Skin epidermis (tissue), 12 donors: ENCODE measurements at regions not wholly inside any gene's neighbourhood (a gene's known extent, or its start where the extent isn't known, plus 50 kb on each side); places are given as distances from the start of the nearest gene placed in this dataset.

Experiments
- H3K27ac ChIP-seq, 21 experiments: fragments of 200-600 bp; sonication (generic) in 11 of 21; one replicate each; pipeline ENCODE4 v1.5.0; 2020; ENCODE audit warnings: mild to moderate bottlenecking in 3 of 21, inconsistent platforms in 2 of 21, moderate library complexity in 2 of 21
- H3K4me3 ChIP-seq, 7 experiments: fragments of 200-600 bp; sonication (generic) in 2 of 7; one replicate each; pipeline ENCODE4 v1.5.0; 2020; ENCODE audit warnings: inconsistent platforms in 2 of 7, mild to moderate bottlenecking in 2 of 7, moderate library complexity in 1 of 7

- peak overlapping the region in 1 of 21 experiments; percentile 25 for H3K27ac ChIP-seq
- no peak overlapping the region for H3K4me3 ChIP-seq
Measured at GRCh38 chr12:14264778-14265177, 100.7 kb upstream of the ATF7IP start.

GRCh38 chr12:14268120-14268515 lies 97.4 kb upstream of the ATF7IP start:
- no peak overlapping the region for H3K4me3 ChIP-seq

GRCh38 chr12:14270392-14270791 lies 95.1 kb upstream of the ATF7IP start:
- no peak overlapping the region for H3K27ac ChIP-seq

More at GRCh38 chr12:14268120-14268515, 97.4 kb upstream of the ATF7IP start:
- H3K27ac ChIP-seq: no peak overlapping the region

GRCh38 chr12:14272956-14273912 lies 92.2 kb upstream of the ATF7IP start:
- H3K27ac ChIP-seq: peak overlapping the region in 20 of 21 experiments; percentile 35 to 89 (median 75)
- no peak overlapping the region for H3K4me3 ChIP-seq

More at GRCh38 chr12:14270392-14270791, 95.1 kb upstream of the ATF7IP start:
- no peak overlapping the region for H3K4me3 ChIP-seq

- no peak overlapping the region for H3K4me3 ChIP-seq
- H3K27ac ChIP-seq: peak overlapping the region in 19 of 21 experiments; percentile 20 to 89 (median 75)
Measured at GRCh38 chr12:14273913-14274311, 91.6 kb upstream of the ATF7IP start.

- Histone ChIP-seq H3K27ac (no peak overlapping the region), H3K4me3 (no peak overlapping the region)
Measured at GRCh38 chr12:14275111-14275510, 90.4 kb upstream of the ATF7IP start.

GRCh38 chr12:14275886-14276285 lies 89.6 kb upstream of the ATF7IP start:
- Histone ChIP-seq H3K27ac (no peak overlapping the region), H3K4me3 (no peak overlapping the region)

- H3K4me3 ChIP-seq: no peak overlapping the region
- no peak overlapping the region for H3K27ac ChIP-seq
Measured at GRCh38 chr12:14278294-14278953, 87.1 kb upstream of the ATF7IP start.

GRCh38 chr12:14279845-14280244 lies 85.6 kb upstream of the ATF7IP start:
- no peak overlapping the region for H3K4me3 ChIP-seq
- no peak overlapping the region for H3K27ac ChIP-seq

GRCh38 chr12:14280921-14281320 lies 84.6 kb upstream of the ATF7IP start:
- Histone ChIP-seq H3K27ac (no peak overlapping the region), H3K4me3 (no peak overlapping the region)

GRCh38 chr12:14281539-14281938 lies 83.9 kb upstream of the ATF7IP start:
- H3K4me3 ChIP-seq: no peak overlapping the region
- no peak overlapping the region for H3K27ac ChIP-seq

- Histone ChIP-seq H3K27ac (peak overlapping the region in 3 of 21 experiments; percentile 12 to 66 (median 64)), H3K4me3 (no peak overlapping the region)
Measured at GRCh38 chr12:14283489-14284144, 81.9 kb upstream of the ATF7IP start.

GRCh38 chr12:14284184-14284722 lies 81.2 kb upstream of the ATF7IP start:
- H3K4me3 ChIP-seq: no peak overlapping the region
- peak overlapping the region in 3 of 21 experiments; percentile 12 to 66 (median 64) for H3K27ac ChIP-seq

GRCh38 chr12:14289601-14290000 lies 75.9 kb upstream of the ATF7IP start:
- Histone ChIP-seq H3K4me3 (no peak overlapping the region), H3K27ac (no peak overlapping the region)

- Histone ChIP-seq H3K4me3 (no peak overlapping the region), H3K27ac (no peak overlapping the region)
Measured at GRCh38 chr12:14290951-14291350, 74.5 kb upstream of the ATF7IP start.

GRCh38 chr12:14303661-14304155 lies 61.8 kb upstream of the ATF7IP start:
- H3K27ac ChIP-seq: no peak overlapping the region

GRCh38 chr12:14307004-14307403 lies 58.5 kb upstream of the ATF7IP start:
- H3K4me3 ChIP-seq: no peak overlapping the region
- peak overlapping the region in 2 of 21 experiments; percentile 29 to 42 for H3K27ac ChIP-seq

More at GRCh38 chr12:14303661-14304155, 61.8 kb upstream of the ATF7IP start:
- no peak overlapping the region for H3K4me3 ChIP-seq

- H3K4me3 ChIP-seq: no peak overlapping the region
- no peak overlapping the region for H3K27ac ChIP-seq
Measured at GRCh38 chr12:14308516-14308915, 57.0 kb upstream of the ATF7IP start.

- Histone ChIP-seq H3K27ac (no peak overlapping the region), H3K4me3 (no peak overlapping the region)
Measured at GRCh38 chr12:14310866-14311265, 54.6 kb upstream of the ATF7IP start.
